Activated naive CD4-positive, alpha-beta T cell treated with anti-CD3 and anti-CD28 coated beads, Interleukin-2, amount 10 ng/mL, durations not matched to agents 7 days and 5 days (primary cell): ENCODE measurements at regions not wholly inside any gene's neighbourhood (a gene's known extent, or its start where the extent isn't known, plus 50 kb on each side); places are given as distances from the start of the nearest gene placed in this dataset.

Experiments used
- CTCF ChIA-PET: fragments of 350-600 bp; sonication (Branson Sonifier 250); formaldehyde crosslinking; loops from one replicate; lab custom pipeline; 2021; ENCODE audit warnings: antibody characterized with exemption; lab: Charles Lee
- DNase-seq: peaks from one replicate; pipeline ENCODE4 v3.0.0-alpha.2; 2020
- H3K27ac Mint-ChIP-seq: one replicate; pipeline ENCODE4 v1.8.0; 2021; ENCODE audit warnings: mild to moderate bottlenecking, moderate library complexity, mixed read lengths
- H3K27me3 Mint-ChIP-seq: one replicate; pipeline ENCODE4 v1.8.0; 2021; ENCODE audit warnings: mild to moderate bottlenecking, mixed read lengths
- H3K36me3 Mint-ChIP-seq: one replicate; pipeline ENCODE4 v1.8.0; 2021; ENCODE audit warnings: mixed read lengths
- H3K4me1 Mint-ChIP-seq: one replicate; pipeline ENCODE4 v1.8.0; 2021; ENCODE audit warnings: mixed read lengths
- H3K4me3 Mint-ChIP-seq: one replicate; pipeline ENCODE4 v1.8.0; 2021; ENCODE audit warnings: mild to moderate bottlenecking, moderate library complexity, mixed read lengths
- H3K9me3 Mint-ChIP-seq: one replicate; pipeline ENCODE4 v1.8.0; 2021; ENCODE audit warnings: mixed read lengths

DNA sequence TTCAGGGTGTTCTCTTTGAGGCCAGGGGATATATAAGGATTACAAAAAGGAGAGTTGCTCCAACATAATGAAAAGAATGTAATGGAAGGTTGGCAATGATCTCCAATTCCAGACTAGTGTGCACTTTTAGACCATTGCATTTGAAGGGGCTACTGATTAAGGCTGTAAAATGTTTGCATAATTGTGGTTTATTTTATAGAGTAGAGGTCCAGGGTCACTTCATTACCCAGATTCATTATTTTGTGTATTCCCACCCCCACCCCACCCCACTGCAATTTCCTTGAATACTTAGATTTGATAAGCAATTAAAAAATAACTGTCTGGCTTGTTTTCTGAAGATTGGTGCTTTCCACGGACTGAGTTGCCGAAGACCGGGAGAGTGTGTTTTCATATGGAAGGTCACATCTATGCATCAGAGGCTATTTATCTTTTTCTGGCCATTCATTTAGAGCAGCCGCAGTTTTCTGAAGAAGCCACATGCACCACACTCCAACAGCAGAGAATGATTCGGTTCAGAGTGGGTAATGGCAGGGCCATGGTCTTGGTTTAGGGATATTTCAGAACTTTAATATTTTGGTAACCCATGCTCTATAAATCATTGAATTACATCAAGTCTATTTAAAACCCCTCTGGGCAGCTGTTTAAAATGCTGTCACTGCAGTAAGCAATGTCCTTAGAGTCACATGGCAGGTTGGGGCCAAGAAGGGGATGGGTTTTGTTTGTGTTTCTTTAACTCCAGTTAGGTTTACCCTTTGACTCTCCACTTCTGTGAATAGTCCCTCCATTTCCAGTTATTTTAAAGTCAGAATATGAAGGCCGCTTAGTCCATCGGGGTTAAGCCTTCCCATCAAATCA lies 94.6 kb downstream of the TMEM30B start:
- DNase-seq = no peak
- Mint-ChIP-seq H3K4me3 (no peak overlapping the region), H3K36me3 (no peaks in the 10 kb centered on the region), H3K27ac (no peak overlapping the region), H3K27me3 (peaks cover 66% of the 10 kb centered on the region), H3K4me1 (peaks cover 20% of the 10 kb centered on the region), H3K9me3 (no peaks in the 10 kb centered on the region)
- CTCF ChIA-PET = interaction anchor here (0.7 kb wide), 1 partner anchor 31 kb away, joined by 3 read pairs; no protein-coding TSS in a partner anchor

DNA sequence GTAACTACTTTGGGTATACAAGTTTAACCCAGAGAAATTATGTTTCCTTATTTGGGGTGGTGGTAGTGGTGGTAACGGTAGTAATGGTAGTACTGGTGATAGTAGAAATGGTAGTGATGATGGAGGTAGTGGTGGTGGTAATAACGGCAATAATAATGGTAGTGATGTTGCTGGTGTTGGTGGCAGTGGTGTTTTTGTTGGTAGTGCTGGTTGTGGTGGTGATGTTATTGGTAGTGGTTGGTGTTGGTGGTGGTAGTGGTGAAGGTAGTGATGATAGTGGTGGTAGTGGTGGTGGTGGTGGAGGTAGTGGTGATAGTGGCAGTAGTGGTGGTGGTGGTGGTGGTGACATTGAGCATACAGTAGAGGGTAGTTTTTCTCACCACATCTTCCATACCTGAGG lies 95.6 kb downstream of the TMEM30B start:
- Mint-ChIP-seq H3K36me3 (no peaks in the 10 kb centered on the region), H3K4me1 (peaks cover 20% of the 10 kb centered on the region), H3K27ac (no peak overlapping the region), H3K9me3 (no peaks in the 10 kb centered on the region), H3K27me3 (peaks cover 57% of the 10 kb centered on the region), H3K4me3 (no peak overlapping the region)
- DNase-seq = no peak
- CTCF ChIA-PET = no interaction called here

DNA sequence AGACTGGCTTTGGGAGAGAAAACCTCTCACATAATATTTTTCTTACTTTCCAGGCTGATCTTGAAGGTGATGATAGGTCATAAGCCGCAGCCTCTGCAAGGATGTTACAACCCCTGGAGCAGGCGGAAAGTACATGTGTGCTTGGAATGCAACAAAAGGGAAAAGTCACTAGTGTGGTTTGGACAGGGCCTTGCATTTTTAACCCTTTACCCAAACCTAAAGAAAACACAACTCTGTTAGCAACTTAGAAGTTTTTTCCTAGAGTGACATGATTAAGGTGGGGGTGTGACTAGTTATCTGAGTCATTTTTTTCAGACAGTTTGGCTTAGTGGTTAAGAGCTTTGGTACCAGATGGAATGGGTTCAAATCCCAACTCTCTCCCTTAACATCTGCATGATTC lies 97.0 kb downstream of the TMEM30B start:
- H3K36me3 Mint-ChIP-seq = no peaks in the 10 kb centered on the region
- DNase-seq = no peak
- H3K27ac Mint-ChIP-seq = no peak overlapping the region
- peaks cover 12% of the 10 kb centered on the region for H3K4me1 Mint-ChIP-seq
- H3K4me3 Mint-ChIP-seq = no peak overlapping the region
- H3K9me3 Mint-ChIP-seq = no peaks in the 10 kb centered on the region
- CTCF ChIA-PET = no interaction called here
- H3K27me3 Mint-ChIP-seq = peaks cover 43% of the 10 kb centered on the region

DNA sequence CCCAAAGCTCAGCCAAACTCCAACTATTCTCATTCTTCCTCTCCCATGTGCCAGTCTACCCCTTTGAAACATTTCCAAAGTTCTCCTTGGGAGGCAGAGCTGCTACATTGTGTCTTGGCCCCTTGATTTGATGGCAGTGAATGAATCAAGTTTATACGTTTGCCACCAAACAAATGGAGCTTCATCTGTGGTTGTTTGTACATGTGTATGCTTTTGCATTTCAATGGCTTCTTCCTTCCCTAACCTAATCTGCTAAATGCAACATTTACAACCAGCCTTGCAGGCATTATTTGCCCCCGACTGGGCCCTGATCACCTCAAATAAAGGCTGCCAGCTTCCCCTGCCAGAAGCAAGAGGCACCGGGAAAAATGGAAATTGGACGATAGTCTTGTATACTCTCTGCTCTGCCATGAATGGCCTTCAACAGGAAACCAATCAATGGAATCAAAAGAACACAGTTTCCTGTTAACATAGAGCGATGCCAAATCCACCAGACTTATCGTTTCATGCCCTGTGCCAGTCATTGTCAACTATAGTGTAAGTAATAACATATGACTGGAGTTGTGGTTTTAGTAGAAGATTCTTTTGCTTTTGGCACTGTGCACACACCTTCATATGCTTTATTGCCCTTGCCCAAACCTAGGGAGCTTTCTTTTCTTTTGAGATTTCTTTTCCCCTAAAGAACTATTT lies 97.8 kb downstream of the TMEM30B start:
- DNase-seq = no peak
- Mint-ChIP-seq H3K4me3 (no peak overlapping the region), H3K27ac (no peak overlapping the region), H3K36me3 (no peaks in the 10 kb centered on the region), H3K9me3 (no peaks in the 10 kb centered on the region), H3K4me1 (peaks cover 15% of the 10 kb centered on the region), H3K27me3 (peaks cover 35% of the 10 kb centered on the region)
- CTCF ChIA-PET = no interaction called here

DNA sequence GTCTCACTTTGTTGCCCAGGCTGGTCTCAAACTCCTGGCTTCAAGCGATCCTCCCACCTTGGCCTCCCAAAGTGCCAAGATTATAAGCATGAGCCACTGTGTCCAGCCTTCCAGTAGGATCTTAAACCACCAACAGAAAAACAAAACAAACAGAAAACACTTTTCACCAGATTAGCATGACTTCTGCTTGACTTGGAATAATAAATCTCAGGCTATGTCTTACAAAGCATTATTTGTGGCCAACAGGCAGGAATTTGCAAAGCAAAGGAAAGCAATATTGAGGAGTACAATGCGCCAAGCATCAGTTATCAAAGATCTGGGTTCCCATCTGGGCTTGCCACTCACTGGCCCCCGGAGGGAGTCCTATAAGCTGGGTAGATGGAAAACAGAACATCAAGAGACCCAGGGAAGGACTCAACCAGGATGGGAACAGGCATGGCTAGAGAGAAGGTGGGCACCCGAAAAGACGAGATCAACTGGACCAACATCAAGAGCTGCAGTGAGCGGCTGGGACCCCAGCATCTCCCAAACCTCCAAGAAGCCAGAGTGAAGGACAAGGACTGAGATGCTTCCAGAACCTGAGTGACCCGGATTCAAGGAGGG lies 101.2 kb downstream of the TMEM30B start:
- peaks cover 30% of the 10 kb centered on the region for H3K4me1 Mint-ChIP-seq
- no peak for DNase-seq
- H3K27ac Mint-ChIP-seq = no peak overlapping the region
- CTCF ChIA-PET = no interaction called here
- H3K36me3 Mint-ChIP-seq = no peaks in the 10 kb centered on the region
- H3K27me3 Mint-ChIP-seq = peaks cover 3% of the 10 kb centered on the region
- no peaks in the 10 kb centered on the region for H3K9me3 Mint-ChIP-seq
- H3K4me3 Mint-ChIP-seq = no peak overlapping the region

DNA sequence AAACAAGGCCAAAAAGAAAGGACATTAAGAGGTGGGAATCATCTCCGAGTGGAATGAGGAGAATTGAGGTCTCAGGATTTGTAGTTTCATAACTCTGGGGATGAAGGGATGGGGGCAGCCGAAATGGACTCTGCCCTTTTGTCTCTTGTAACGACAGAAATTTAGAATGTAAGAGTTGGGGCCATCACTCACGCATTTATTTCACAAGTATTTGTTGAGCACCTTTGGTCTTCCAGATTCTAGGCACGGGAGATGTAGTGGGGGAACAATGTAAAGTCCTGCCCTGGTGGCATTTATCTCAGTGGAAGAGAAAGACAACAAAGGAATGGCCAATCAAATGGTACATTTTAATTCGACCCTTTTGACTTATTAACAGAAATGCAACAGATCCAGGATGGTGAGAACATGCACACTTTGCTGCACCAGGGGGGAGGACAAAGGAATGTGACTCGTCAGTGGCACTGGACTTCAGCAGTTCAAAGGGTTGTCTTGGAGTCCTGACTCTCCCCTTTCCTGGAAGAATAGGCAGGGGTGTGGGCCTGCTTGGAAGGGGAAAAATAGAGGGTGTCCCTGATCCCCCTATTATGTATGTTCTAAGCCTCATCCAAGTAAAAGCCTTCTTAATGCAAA lies 102.0 kb downstream of the TMEM30B start:
- Mint-ChIP-seq H3K9me3 (no peaks in the 10 kb centered on the region), H3K27me3 (peaks cover 3% of the 10 kb centered on the region), H3K27ac (no peak overlapping the region), H3K36me3 (no peaks in the 10 kb centered on the region), H3K4me1 (peaks cover 35% of the 10 kb centered on the region), H3K4me3 (no peak overlapping the region)
- DNase-seq = no peak
- CTCF ChIA-PET = no interaction called here

DNA sequence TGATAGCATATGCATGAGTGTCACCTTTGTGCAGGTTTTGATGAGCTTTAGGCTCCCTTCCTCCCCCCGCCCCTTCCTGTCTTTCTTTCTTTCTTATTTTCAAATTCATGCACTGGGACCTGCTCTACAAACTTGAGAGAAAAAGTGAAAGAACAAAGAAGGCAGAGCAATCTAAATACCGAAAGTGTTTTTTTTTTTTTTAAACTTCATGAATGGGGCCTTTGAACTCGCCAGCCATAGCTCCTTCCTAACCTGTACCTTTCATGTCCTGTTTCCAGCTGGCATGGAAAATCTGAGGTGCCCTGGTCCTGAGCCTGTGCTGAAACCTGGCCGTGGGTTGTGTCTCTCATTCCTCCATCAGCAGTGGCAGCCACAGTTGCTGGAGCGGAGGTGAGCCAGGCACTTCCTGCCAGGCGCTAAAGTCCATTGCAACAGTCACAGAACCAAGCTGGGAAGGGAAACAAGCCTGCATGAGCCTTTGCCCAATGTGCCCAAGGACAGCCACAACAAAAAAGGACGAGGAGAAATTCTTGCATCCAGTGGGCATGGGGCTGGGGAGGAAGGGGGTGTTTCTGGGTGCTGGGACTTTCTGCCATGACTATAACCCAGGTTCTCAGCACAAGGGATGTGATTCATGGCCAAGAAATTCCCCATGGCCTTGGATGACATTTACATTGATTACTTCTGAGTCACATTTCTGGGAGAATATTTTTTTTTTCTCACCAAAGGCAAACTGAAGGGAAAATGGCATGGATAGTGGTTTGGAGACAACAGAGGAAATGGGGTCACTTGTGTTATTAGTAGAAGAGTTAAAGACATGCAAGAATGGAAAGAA lies 102.7 kb downstream of the TMEM30B start:
- Mint-ChIP-seq H3K36me3 (no peaks in the 10 kb centered on the region), H3K4me3 (peak overlapping the region; percentile 63), H3K4me1 (peaks cover 32% of the 10 kb centered on the region), H3K27me3 (peaks cover 3% of the 10 kb centered on the region), H3K27ac (peak overlapping the region; percentile 93), H3K9me3 (no peaks in the 10 kb centered on the region)
- DNase-seq = peak; percentile 56
- CTCF ChIA-PET = no interaction called here

DNA sequence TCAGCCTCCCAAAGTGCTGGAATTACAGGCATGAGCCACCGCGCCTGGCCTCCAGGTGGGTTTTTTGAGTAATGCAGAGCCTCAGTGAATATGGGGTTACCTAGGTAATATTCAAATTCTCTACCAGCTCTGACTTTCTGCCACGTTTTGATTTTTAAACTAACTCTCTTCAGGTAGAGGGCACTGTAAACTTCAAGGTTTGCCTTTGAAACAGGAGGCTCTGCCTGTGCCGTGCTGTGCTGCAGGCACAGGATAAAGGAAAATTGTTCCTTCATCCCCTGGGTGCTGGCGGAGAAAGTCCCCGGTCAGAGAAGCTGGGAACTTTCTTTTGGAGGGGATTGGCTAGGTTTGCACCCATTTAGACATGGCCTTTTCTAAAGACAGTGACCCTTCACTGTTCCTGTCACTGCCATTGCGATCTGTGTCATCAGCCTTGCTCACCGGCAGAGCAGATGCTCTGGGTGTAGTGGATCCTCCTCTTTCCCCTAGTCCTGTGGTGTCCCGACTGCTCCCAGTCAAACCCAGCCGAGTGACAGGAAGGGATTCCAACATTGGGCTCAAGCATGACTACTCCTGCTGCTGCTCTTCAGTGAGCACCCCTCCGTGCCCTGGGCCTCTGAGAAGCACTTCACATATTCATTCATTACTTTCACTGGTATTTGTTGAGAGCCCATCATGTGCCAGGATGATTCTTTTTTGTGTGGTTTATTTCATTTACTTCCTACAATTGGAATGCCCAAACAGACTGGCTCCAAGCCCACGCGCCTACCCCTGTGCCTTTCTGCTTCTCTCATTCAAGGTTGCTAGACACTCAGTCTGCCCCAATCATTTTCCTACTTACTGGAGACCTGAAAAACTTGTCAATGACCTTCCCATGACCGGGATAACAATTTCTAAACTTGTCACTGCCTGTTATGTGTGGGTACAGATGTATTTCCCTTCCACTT lies 103.6 kb downstream of the TMEM30B start:
- CTCF ChIA-PET = no interaction called here
- no peak for DNase-seq
- H3K27ac Mint-ChIP-seq = peak overlapping the region; percentile 93
- H3K9me3 Mint-ChIP-seq = peaks cover 3% of the 10 kb centered on the region
- peaks cover 26% of the 10 kb centered on the region for H3K4me1 Mint-ChIP-seq
- H3K4me3 Mint-ChIP-seq = peak overlapping the region; percentile 63
- H3K27me3 Mint-ChIP-seq = peaks cover 3% of the 10 kb centered on the region
- no peaks in the 10 kb centered on the region for H3K36me3 Mint-ChIP-seq

DNA sequence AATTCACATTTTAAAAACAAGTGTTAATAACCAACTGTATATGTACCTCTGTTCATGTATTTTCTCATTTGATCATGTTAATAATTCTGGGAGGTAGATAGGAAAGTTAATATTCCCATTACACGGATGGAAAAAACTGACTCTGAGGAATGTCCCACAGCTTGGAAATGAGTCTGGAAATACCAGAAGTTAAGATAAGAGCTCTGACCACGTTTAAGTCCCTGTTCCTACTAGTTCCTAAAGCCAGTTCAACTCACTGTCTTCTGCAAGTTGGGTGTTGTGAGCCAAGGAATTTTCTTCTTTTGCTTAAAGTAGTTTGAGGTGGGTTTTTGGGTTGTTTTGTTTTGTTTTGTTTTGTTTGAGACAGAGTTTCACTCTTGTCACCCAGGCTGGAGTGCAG lies 104.5 kb downstream of the TMEM30B start:
- Mint-ChIP-seq H3K27me3 (peaks cover 1% of the 10 kb centered on the region), H3K27ac (no peak overlapping the region), H3K36me3 (no peaks in the 10 kb centered on the region), H3K4me1 (peaks cover 26% of the 10 kb centered on the region), H3K4me3 (no peak overlapping the region), H3K9me3 (peaks cover 3% of the 10 kb centered on the region)
- DNase-seq = no peak
- CTCF ChIA-PET = no interaction called here

DNA sequence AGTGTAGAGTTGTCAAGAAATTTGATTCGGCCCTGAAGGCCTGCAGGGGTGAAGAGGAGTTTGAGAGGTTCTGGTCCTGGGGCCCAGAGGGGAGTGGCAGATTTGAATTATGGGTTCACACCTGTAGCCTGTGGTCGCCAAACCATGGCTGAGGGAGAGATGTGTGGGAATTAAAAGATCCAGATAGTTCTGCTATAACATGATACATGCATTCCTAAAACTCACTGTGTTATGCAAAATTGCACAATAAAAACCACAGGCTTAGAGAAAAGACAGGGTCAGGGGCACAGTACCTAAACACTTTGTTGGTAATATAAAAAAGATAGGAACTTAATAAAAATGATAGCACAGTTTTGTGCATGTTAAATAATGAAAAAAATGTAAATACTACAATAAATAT lies 106.2 kb downstream of the TMEM30B start:
- Mint-ChIP-seq H3K4me3 (no peak overlapping the region), H3K27ac (no peak overlapping the region), H3K4me1 (peaks cover 26% of the 10 kb centered on the region), H3K36me3 (no peaks in the 10 kb centered on the region), H3K9me3 (peaks cover 3% of the 10 kb centered on the region), H3K27me3 (peaks cover 5% of the 10 kb centered on the region)
- no peak for DNase-seq
- CTCF ChIA-PET = no interaction called here

DNA sequence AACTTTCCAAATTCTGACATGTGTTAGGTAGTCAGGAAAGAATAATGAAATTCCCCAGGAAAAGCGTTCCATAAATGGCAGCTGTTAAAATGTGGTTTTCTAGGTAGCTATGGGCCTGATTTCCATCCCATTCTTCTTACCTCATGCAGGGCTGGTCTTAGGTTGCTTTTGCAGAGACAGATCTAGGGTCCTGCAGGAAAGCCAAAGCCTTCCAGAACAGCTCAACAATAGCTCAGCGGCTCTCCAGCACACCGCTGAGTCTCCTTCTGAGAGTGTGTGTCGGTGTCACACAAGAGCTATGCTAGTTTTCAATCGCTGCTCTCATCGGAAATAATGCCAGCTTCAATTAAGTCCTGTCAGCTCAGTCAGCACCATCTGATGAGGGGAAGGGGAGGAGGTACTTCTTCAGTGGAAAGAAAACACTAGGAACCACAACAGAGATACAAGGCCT lies 106.7 kb downstream of the TMEM30B start:
- H3K4me1 Mint-ChIP-seq = peaks cover 26% of the 10 kb centered on the region
- CTCF ChIA-PET = interaction anchor here (1.1 kb wide), 1 partner anchor 67 kb away, joined by 3 read pairs; no protein-coding TSS in a partner anchor
- H3K27me3 Mint-ChIP-seq = peaks cover 8% of the 10 kb centered on the region
- H3K36me3 Mint-ChIP-seq = no peaks in the 10 kb centered on the region
- H3K27ac Mint-ChIP-seq = no peak overlapping the region
- DNase-seq = no peak
- no peak overlapping the region for H3K4me3 Mint-ChIP-seq
- H3K9me3 Mint-ChIP-seq = peaks cover 3% of the 10 kb centered on the region

DNA sequence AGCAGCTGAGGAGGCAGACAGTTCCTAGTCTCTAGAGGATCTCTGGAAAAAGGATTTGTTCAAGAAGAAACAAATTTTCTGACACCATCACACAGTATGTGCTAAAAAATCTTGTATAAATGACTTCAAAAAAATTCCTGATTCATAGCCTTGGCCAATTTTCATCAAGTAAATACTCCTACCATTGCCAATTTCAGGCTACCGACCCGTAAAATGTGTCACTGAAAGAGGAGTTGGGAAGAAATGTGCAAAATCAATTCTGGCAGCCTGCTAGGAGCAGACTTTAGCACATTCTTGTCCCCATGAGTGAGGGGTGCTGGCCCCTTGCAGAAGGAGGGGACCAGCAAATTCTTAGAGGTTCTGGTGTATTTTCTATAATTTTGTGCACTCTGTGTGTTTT lies 109.4 kb downstream of the TMEM30B start:
- peaks cover 8% of the 10 kb centered on the region for H3K27me3 Mint-ChIP-seq
- no peak overlapping the region for H3K27ac Mint-ChIP-seq
- CTCF ChIA-PET = no interaction called here

DNA sequence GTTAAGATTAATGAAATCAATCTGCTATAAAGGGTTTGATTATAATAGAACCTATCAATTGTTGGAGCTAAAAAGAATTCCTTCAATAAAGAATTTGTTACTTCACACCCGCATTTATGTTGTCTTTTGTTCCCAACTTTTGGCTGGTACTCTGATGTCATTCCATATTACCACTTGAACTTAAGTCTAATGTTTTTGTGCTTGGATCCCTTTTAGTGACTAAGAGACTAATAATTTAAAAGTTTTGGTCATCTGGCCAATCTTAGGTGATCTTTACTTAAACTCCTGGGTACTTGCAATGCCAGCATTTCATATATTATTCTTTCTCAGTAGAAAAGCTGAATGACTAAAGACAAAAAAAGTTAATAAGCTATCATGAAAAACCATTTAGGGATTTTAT lies 113.0 kb downstream of the TMEM30B start:
- no peak overlapping the region for H3K27ac Mint-ChIP-seq
- H3K27me3 Mint-ChIP-seq = peaks cover 21% of the 10 kb centered on the region
- no peaks in the 10 kb centered on the region for H3K4me1 Mint-ChIP-seq
- no peak overlapping the region for H3K4me3 Mint-ChIP-seq
- peaks cover 5% of the 10 kb centered on the region for H3K9me3 Mint-ChIP-seq
- H3K36me3 Mint-ChIP-seq = no peaks in the 10 kb centered on the region
- no peak for DNase-seq
- CTCF ChIA-PET = no interaction called here

More for the DNA sequence above, 109.4 kb downstream of the TMEM30B start:
- Mint-ChIP-seq H3K9me3 (peaks cover 3% of the 10 kb centered on the region), H3K4me3 (no peak overlapping the region), H3K36me3 (no peaks in the 10 kb centered on the region), H3K4me1 (peaks cover 8% of the 10 kb centered on the region)
- DNase-seq = no peak
